ENCODE measurements at regions not wholly inside any gene's neighbourhood (a gene's known extent, or its start where the extent isn't known, plus 50 kb on each side); places are given as distances from the start of the nearest gene placed in this dataset.
"Not testable (repeated sequence)": the region's sequence is repeated elsewhere in the genome, so short reads cannot be mapped to it uniquely, and the experiment has no call there.

DNA sequence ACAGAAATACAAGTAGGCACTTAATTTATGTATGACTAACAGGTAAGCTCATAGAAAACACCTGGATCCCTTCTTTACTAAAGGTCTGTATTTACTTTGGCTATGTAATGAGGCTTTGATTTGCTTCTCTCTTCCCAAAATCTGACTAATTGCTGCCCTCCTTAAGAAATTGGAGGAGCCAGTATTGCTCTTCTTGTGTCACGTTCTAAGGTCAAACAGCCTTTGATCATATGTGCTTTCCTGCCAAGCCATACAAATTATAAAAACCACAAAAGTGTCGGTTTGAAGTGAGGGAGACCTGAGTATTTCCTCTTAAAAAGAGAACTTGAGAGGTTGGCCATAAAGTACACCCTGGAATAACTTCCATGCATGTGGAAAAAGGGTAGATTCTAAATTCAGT, 112.1 kb upstream of the MB21D2 start:
- TF ChIP-seq, protein P1, sequence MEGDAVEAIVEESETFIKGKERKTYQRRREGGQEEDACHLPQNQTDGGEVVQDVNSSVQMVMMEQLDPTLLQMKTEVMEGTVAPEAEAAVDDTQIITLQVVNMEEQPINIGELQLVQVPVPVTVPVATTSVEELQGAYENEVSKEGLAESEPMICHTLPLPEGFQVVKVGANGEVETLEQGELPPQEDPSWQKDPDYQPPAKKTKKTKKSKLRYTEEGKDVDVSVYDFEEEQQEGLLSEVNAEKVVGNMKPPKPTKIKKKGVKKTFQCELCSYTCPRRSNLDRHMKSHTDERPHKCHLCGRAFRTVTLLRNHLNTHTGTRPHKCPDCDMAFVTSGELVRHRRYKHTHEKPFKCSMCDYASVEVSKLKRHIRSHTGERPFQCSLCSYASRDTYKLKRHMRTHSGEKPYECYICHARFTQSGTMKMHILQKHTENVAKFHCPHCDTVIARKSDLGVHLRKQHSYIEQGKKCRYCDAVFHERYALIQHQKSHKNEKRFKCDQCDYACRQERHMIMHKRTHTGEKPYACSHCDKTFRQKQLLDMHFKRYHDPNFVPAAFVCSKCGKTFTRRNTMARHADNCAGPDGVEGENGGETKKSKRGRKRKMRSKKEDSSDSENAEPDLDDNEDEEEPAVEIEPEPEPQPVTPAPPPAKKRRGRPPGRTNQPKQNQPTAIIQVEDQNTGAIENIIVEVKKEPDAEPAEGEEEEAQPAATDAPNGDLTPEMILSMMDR (conservative IDR thresholded peaks at IDR 0.05; ENCODE audit: control insufficient read depth, insufficient read depth, low read depth, low read length), result no peak
- DNase-seq (ENCODE audit: low read depth), result no peak
- H3K4me3 ChIP-seq (ENCODE audit: control insufficient read depth, low read depth, low read length), result no peak overlapping the region

DNA sequence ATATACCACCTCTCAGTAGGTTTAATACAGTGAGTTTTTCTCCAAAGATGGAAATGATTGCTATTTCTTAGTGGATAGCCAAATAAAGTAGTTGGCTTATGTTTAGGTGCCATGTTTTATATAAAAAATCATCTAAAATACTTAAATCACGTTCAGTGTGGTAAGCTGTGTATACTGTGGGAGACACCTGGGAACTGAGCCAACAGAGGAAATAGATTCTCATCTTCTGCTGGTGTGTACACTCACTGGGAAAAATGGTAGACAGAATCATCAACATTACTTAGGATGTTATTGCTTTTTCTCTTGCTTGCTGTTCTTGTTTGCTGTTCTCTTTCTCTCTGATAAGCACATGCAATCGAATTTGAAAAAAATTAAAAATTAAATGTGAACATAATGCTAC, 112.6 kb upstream of the MB21D2 start:
- TF ChIP-seq, protein P1 (conservative IDR thresholded peaks at IDR 0.05; ENCODE audit: control insufficient read depth, insufficient read depth, low read depth, low read length), result no peak
- peak; percentile 33 for DNase-seq (ENCODE audit: low read depth)
- H3K4me3 ChIP-seq (ENCODE audit: control insufficient read depth, low read depth, low read length), result no peak overlapping the region

DNA sequence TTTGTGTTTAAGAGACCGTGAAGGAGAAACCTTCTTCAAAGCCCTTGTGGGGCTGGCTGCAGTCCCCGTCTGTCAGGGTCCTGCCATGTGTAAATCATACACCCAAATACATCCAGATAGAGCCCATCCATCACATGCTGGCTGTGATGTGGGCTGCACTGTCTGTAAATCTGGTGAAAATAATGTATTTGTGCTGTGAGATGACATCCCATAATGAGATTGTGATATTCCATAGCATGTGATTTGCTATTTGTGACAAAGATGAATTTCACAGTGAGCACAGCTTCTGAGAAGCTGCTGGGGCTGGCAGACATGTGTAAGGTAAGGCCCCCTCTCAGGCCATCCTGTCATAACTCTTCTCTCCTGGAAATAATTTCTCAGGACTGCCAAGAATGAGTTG, 114.3 kb upstream of the MB21D2 start:
- H3K4me3 ChIP-seq (ENCODE audit: control insufficient read depth, low read depth, low read length), result no peak overlapping the region
- TF ChIP-seq, protein P1 (conservative IDR thresholded peaks at IDR 0.05; ENCODE audit: control insufficient read depth, insufficient read depth, low read depth, low read length), result no peak
- DNase-seq (ENCODE audit: low read depth), result no peak

DNA sequence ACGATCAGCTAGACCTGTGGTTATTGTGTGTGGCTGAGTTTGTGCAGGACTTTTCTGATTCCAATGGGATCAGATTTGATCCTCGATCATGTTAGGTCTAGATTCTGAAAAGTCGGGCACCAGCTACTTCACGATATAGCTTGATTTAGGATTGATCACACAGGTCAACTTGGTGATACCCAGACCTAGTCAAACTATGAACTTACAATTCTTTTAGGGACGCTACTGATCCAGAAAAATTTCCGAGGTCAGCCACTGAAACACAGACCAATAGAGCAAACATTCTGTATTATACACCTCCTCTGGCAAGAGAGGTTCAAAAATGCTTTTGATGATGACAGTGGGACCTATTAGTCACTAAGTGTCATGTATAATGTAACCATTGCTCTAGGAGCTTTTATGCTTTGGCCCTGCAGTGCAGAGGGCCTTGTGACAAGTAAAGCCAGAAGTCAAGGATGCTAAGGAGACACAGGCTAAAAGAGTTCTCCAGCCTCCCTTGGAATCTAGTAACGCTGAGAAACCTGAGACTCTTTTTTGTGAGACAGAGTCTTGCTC, 115.6 kb upstream of the MB21D2 start:
- TF ChIP-seq, protein P1 (conservative IDR thresholded peaks at IDR 0.05; ENCODE audit: control insufficient read depth, insufficient read depth, low read depth, low read length), result no peak

DNA sequence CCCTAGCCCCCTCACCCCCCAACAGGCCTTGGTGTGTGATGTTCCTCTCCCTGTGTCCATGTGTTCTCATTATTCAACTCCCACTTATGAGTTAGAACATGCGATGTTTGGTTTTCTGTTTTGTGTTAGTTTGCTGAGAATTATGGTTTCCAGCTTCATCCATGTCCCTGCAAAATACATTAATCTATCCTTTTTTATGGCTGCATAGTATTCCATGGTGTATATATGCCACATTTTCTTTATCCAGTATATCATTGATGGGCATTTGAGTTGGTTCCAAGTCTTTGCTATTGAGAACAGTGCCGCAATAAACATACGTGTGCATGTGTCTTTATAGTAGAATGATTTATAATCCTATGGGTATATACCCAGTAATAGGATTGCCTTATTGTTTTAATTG, 120.2 kb upstream of the MB21D2 start:
- H3K4me3 ChIP-seq (ENCODE audit: control insufficient read depth, low read depth, low read length); DNase-seq (ENCODE audit: low read depth): not testable (repeated sequence)

More for the DNA sequence above, 115.6 kb upstream of the MB21D2 start:
- DNase-seq (ENCODE audit: low read depth), result no peak
- no peak overlapping the region for H3K4me3 ChIP-seq (ENCODE audit: control insufficient read depth, low read depth, low read length)

DNA sequence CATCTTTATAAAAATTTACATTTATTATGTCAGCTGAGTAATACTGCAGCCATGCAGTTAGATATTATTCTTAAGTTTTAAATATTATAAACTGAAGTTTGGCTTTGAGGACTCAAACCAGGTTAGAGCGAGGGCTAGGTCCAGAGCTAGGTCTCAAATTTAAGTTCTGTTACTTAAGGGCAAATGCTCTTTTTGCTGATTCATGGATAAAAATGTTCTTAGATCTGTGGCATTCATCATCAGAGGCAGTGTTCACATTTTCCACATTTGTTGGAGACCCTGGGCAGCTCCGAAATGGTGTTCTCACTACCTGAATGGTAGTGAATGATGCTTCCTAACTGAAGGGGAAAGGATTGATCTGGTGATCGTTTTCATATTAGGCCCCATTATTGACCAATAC, 121.4 kb upstream of the MB21D2 start:
- DNase-seq (ENCODE audit: low read depth), result no peak
- no peak overlapping the region for H3K4me3 ChIP-seq (ENCODE audit: control insufficient read depth, low read depth, low read length)
- TF ChIP-seq, protein P1 (conservative IDR thresholded peaks at IDR 0.05; ENCODE audit: control insufficient read depth, insufficient read depth, low read depth, low read length), result no peak

DNA sequence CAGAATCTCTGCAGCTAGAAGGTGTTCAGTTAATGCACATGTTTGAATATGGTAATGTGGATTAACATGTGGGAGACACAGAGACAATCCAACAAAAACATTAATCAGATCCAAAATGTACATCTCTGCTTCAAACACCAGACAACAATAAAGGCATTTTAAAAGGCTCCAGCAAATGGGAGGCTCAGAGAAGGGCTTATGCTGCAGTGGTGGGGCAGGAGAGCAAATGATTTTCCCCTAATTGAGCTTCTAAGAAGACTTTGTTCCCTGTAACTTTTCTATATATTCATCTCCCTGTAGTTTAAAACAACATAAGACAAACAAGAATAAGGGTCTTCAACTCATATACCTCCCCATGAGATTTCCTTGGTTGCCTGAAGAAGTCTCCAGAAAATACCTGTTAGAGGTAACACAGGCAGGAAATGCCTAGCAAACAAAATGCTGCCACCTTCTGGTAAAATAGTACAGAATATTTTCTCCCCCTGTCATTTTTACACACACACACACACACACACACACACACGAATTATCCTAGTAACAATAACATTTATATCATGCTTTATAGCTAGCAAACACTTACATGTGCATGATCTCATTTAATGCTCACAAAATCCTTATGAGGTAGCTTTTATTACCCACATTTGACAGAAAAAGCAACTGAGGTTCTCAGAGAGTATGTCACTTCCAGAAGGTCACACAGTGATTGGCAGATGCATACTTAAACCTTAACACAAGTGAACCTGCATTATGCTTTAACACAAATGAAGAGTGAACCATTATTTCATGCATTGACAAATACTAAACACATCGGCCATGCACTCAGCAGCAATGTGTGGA, 123.4 kb upstream of the MB21D2 start:
- peak; percentile 55 for DNase-seq (ENCODE audit: low read depth)
- H3K4me3 ChIP-seq (ENCODE audit: control insufficient read depth, low read depth, low read length), result no peak overlapping the region
- TF ChIP-seq, protein P1 (conservative IDR thresholded peaks at IDR 0.05; ENCODE audit: control insufficient read depth, insufficient read depth, low read depth, low read length), result peak; percentile 54
